GM19395 (cell line): ENCODE measurements at regions not wholly inside any gene's neighbourhood (a gene's known extent, or its start where the extent isn't known, plus 50 kb on each side); places are given as distances from the start of the nearest gene placed in this dataset.
"Not testable (repeated sequence)": the region's sequence is repeated elsewhere in the genome, so short reads cannot be mapped to it uniquely, and the experiment has no call there.

Experiments used
- ATAC-seq: cut with Tn5 transposase; IDR thresholded peaks from one replicate; pipeline ENCODE4 v1.9.1; 2021; ENCODE audit warnings: mild to moderate bottlenecking, moderate library complexity; ENCODE audit not compliant: unreplicated experiment

DNA sequence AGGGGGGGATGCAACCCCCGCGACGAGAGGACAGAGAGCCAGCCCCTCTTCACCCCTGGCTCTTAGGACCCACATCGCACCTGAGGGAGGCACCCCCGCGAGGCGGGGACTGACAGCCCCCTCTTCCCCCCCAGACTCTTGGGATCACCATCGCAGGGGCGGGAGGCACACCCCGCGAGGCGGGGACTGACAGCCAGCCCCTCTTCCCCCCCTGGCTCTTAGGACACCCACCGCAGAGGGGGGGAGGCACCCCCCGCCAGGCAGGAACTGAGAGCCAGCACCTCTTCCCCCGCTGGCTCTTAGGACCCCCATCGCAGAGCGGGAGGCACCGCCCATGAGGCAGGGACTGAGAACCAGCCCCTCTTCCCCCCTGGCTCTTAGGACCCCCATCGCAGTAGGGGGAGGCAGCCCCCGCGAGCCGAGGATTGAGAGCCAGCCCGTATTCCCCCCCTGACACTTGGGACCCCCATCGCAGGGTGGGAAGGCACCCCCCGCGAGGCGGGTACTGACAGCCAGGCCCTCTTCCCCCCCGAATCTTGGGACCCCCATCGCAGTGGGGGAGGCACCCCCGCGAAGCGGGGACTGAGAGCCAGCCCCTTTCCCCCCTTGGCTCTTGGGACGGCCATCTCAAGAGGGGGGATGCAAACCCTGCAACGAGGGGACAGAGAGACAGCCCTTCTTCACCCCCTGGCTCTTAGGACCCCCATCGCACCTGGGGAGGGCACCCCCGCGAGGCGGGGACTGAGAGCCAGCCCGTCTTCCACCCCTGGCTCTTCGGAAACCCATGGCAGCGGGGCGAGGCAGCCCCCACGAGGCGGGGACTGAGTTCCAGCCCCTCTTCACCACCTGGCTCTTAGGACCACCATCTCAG is 2425.1 kb upstream of the PCDH20 start:
- no peak for ATAC-seq

DNA sequence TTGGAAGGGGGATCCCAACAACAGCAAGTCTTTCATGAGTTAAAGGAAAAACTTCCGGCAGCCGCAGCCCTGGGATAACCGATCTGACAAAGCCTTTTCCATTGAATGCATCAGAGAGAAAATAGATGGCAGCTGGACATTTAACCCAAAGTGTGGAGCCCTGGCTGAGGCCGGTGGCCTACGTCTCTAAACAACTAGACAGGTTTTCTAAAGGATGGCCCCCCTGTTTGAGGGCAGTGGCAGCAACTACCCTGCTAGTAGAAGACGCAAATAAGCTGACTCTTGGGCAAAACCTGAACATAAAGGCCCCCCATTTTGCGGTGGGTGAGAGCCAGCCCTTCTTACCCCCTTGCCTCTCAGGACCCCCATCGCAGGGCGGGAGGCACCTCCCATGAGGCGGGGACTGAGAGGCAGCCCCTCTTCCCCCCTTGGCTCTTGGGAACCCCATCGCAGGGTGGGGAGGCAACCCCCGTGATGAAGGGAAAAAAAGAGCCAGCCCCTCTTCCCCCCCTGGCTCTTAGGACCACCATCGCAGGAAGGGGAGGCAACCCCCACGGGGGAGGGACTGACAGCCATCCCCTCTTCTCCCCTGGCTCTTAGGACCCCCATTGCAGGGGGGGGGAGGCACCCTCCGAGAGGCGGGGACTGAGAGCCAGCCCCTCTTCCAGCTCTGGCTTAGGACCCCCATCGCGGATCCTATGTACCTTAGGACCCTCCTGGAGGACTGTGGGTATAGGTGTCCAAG is 2422.9 kb upstream of the PCDH20 start:
- no peak for ATAC-seq

DNA sequence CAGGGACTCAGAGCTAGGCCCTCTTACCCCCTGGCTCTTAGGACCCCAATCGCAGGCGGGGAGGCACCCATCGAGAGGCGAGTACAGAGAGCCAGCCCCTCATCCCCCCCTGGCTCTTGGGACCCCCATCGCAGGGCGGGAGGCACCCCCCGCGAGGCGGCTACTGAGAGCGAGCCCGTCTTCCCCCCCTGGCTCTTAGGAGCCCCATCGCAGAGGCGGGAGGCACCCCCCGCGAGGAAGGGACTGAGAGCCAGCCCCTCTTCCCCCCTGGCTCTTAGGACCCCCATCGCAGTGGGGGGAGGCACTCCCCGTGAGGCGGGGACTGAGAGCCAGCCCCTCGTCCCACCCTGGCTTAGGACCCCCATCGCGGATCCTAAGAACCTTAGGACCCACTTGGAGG is 2422.1 kb upstream of the PCDH20 start:
- not testable (repeated sequence) for ATAC-seq

DNA sequence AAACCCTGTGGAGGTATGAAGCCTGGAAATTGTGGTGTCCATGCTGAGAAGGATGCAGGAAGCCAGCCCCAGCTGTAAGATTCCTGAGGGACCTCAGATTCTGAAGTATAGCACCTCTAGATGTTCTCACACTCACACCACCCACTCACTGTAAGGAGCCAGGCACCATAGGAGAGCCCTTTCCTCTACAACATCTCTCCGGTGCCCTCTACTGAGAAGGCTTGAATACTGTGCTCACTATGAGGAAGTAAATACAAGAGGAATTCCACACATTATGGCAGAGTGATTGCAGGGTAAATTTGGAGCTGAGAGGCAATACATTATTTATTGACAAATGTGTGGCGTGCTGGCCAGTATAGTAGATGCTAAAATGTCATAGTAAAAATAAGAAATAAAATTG is 2414.0 kb upstream of the PCDH20 start:
- not testable (repeated sequence) for ATAC-seq

DNA sequence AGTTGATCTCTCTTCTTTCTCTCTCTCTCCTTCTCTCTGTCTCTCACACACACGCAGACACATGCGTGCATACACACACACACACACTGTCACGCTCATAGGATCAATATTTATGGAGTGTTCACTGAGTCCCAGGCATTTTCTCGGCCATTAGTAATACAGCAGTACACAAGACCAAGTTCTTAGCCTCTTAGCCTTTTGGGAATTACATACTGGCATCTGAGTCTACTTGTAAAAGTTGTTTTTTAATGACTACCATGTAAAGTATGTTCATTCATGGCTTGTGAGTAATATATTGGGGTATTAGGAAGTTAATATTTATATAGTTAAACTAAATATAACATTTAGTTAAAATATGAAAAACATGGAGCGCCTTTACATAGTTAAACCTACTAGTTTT is 2406.1 kb upstream of the PCDH20 start:
- not testable (repeated sequence) for ATAC-seq

DNA sequence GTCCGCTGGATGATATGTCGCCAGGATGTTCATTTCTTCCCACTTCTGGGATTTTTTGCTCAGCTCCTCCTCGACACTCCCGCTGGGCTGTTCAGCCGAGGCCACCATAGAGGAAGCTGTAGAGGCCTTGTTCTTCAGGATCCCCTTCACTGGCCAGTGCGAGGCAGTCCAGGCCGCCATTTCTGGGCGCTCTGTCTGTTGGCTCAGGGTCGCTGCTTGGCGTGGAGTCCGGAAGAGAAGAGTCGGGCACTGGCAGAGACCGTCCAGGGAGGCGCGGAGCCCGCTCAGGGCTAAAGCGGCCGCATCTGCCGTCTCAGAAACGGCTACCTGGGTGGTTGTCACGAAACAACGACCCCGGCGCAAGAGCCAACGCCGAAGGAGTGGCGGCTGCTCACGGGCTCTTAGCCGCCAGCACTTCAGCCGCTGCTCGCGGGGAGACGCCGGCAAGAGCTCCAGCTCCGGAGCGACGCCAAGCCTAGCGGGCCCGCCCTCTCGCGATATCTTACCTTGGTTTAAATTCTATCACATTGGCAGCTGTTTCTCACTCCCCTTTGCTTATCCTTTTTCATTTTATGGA is 2395.9 kb upstream of the PCDH20 start:
- ATAC-seq: not testable (repeated sequence)

DNA sequence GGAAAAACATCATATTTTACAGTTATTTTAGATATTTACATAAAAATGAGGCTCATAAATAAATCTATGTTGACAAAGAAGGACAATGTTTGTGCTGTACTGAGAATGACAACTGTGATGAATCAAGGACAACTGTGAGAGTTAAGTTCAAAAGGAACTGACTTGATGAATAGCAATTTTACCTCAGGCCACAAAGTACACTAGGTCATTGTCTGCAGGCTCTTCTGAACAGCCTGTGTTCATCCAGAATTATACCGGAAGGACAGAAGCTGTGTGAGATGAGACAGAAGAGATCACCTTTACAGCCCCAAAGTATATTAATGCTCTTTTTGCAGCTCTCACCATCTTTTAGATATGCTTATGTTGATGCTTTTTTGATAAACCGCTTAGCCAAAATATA is 2375.5 kb upstream of the PCDH20 start:
- ATAC-seq: not testable (repeated sequence)

DNA sequence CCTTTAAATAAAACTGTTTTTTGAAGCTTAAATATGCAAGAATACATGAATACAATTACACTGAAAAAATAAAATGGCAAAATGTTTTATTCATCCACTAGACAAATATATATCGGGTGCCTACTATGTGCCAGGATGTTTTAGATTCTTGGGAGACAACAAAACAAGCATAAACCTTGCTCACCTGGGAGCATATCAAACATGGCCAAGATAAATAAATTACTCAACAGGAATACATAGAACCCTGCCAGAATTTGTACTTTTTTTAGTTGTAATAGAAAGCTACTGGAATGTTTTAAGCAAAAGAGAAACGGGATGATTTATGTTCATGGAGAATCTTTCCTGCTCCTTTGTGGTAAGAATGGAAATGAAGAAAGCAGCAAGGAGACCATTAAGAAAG is 2358.5 kb upstream of the PCDH20 start:
- no peak for ATAC-seq

DNA sequence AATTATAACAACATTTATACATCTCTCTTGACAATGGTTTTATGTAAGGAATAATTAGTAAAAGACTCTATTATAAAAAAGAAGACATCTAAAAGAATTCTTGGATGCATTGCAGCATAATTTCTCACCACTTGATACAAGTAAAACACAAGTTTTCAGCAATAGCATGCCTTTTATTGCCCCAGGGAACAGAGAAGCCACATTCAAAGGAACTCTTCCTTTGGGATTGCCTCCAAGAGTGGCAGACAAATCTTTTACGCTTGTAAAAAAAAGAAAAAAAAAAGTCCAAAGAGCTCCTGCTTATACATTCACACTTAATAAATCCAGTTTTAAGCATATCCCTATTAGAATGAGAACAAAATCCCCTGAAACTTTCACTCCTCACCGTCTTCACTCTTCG is 2357.8 kb upstream of the PCDH20 start:
- no peak for ATAC-seq

DNA sequence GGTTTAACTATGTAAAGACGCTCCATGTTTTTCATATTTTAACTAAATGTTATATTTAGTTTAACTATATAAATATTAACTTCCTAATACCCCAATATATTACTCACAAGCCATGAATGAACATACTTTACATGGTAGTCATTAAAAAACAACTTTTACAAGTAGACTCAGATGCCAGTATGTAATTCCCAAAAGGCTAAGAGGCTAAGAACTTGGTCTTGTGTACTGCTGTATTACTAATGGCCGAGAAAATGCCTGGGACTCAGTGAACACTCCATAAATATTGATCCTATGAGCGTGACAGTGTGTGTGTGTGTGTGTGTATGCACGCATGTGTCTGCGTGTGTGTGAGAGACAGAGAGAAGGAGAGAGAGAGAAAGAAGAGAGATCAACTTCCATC is 2342.0 kb upstream of the PCDH20 start:
- ATAC-seq: not testable (repeated sequence)

DNA sequence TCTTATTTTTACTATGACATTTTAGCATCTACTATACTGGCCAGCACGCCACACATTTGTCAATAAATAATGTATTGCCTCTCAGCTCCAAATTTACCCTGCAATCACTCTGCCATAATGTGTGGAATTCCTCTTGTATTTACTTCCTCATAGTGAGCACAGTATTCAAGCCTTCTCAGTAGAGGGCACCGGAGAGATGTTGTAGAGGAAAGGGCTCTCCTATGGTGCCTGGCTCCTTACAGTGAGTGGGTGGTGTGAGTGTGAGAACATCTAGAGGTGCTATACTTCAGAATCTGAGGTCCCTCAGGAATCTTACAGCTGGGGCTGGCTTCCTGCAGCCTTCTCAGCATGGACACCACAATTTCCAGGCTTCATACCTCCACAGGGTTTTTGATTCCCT is 2334.2 kb upstream of the PCDH20 start:
- ATAC-seq: not testable (repeated sequence)

DNA sequence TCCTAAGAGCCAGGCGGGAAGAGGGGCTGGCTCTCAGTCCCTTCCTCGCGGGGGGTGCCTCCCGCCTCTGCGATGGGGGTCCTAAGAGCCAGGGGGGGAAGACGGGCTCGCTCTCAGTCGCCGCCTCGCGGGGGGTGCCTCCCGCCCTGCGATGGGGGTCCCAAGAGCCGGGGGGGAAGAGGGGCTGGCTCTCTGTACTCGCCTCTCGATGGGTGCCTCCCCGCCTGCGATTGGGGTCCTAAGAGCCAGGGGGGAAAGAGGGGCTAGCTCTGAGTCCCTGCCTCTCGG is 2326.1 kb upstream of the PCDH20 start:
- not testable (repeated sequence) for ATAC-seq

DNA sequence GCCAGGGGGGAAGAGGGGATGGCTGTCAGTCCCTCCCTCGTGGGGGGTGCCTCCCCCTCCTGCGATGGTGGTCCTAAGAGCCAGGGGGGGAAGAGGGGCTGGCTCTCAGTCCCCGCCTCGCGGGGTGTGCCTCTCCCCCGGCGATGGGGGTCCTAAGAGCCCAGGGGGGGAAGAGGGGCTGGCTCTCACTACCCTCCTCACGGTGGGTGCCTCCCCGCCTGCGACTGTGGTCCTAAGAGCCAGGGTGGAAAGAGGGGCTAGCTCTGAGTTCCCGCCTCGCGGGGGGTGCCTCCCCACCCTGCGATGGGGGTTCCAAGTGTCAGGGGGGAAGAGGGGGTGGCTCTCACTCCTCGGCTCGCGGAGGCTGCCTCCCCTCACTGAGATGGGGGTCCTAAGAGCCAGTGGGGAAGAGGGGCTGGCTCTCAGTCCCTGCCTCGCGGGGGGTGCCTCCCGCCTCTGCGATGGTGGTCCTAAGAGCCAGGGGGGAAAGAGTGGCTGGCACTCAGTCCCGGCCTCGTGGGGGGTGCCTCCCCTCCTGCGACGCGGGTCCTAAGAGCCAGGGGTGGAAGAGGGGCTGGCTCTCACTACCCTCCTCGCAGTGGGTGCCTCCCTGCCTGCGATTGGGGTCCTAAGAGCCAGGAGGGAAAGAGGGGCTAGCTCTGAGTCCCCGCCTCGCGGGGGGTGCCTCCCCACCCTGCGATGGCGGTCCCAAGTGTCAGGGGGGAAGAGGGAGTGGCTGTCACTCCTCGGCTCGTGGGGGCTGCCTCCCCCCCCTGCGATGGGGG is 2325.6 kb upstream of the PCDH20 start:
- ATAC-seq: no peak

DNA sequence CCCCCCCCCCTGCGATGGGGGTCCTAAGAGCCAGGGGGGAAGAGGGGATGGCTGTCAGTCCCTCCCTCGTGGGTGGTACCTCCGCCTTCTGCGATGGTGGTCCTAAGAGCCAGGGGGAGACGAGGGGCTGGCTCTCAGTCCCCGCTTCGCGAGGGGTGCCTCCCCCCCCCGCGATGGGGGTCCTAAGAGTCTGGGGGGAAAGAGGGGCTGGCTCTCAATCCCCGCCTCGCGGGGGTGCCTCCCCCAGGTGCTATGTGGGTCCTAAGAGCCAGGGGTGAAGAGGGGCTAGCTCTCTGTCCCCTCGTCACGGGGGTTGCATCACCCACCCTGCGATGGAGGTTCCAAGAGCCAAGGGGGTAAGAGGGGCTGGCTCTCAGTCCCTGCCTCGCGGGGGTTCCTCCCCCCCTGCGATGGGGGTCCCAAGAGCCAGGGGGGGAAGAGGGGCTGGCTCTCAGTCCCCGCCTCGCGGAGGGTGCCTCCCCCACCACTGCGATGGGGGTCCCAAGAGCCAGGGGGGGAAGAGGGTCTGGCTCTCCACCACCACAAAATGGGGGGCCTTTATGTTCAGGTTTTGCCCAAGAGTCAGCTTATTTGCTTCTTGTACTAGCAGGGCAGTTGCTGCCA is 2323.6 kb upstream of the PCDH20 start:
- not testable (repeated sequence) for ATAC-seq

DNA sequence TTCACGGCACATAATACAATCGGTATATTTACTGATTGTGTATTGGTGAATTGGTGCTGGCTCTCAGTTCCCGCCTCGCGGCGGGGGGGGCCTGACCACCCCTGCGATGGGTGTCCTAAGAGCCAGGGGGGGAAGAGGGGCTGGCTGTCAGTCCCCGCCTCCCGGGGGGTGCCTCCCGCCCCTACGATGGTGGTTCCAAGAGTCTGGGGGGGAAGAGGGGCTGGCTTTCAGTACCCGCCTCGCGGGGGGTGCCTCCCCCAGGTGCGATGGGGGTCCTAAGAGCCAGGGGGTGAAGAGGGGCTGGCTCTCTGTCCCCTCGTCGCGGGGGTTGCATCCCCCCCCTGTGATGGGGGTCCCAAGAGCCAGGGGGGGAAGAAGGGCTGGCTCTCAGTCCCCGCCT is 2321.8 kb upstream of the PCDH20 start:
- no peak for ATAC-seq

DNA sequence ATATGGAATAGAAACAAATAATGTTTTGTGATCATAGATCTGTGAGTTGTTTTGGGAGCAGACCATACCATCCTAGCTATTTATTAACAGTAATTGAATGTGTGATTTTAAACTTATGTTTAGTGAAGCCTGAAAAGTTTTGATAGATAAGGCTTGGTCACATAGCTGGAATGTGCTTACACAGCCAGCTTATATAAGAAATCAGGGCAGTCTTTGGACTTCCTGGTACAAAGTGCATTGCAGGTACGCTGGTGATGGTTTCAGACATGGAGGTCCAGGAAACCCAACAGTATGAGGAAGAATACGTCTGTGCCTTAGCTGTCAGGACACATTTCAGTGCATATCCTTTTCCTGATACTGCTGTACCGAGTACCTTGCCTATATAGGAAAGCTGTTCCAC is 2316.2 kb upstream of the PCDH20 start:
- no peak for ATAC-seq

DNA sequence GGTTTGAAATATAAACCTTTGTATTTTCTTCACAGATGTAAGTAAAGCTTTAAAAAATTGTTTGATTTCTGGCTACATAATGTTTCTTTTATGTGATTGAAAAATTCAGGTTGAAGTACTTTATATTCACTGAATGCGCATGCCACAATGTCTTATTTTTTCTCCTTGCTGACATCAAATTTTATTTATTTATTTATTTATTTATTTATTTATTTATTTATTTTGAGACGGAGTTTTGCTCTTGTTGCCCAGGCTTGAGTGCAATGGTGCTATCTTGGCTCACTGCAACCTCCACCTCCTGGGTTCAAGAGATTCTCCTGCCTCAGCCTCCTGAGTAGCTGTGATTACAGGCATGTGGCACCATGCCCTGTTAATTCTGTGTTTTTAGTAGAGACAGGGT is 2296.5 kb upstream of the PCDH20 start:
- not testable (repeated sequence) for ATAC-seq

DNA sequence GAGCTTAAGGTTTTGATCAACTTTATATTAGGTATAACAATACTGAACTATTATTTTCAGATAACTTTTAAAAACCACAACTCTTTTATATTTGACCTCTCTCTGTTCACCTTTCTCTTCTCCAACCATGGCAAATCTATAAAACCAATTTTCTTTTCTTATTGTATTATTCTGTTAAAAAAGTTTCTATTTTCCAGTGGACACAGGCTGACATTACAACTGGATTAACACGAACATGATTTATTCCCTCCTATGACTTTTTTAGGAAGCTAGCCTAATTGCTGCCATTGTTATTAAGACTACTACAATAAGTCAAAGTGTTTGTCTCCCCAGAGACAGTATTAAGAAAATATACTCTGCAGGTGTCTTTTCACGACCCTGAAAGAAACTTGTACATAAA is 2291.1 kb upstream of the PCDH20 start:
- no peak for ATAC-seq

DNA sequence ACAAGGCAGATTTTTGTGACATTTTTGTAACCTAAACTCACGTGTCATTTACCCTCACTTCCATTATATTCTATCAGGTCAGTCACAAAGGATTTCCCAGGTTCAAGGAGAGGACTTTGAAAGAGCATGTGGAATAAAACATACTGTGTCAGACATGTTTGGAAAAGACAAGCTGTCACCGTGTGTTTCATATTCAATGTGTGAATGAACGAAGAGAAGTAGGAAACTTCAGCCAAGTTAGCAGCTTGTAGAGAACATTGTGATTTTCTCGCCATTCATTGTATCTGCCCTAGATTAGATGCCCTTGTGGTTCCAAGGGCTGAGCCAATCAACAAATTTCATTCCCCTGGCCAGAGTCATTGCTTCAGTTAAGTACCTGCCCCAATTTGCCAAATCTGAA is 2288.9 kb upstream of the PCDH20 start:
- no peak for ATAC-seq

DNA sequence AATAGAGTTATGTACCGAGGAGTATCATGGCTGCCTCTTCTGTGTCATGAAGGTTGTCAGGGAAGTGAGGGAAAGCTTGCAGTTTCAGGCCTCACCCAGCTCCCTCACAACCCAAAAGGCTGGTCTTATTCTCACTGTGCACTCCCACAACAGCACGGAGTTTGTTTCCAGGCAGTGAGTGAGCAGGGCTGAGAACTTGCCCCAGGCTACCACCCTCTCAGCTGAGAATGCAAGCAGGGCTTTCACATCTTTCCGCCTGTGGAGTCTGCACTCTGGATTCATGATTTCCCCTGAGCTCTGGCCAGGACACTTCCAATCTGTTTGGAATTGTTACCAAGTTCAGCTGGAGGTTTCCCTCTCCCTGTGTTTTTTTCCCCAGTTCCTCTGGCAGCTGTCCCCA is 2284.7 kb upstream of the PCDH20 start:
- no peak for ATAC-seq

DNA sequence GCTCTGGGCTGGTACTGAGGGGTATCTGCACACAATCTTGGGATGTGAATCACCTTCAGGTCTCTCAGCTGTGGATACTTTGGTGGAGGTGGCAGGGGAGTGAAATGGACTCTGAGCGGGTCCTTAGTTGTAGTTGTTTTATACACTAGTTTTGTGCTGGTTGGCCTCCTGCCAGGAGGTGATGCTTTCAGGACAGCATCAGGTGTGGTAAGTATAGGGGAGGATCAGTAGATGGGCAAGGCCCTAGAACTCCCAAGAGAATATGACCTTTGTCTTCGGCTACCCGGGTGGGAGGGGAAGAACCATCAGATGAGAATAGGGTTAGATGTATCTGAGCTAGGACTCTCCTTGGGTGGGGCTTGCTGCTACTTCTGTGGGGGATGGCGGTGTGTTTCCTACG is 2284.3 kb upstream of the PCDH20 start:
- no peak for ATAC-seq
